Heart left ventricle (tissue), 13 donors: ENCODE measurements at regions not wholly inside any gene's neighbourhood (a gene's known extent, or its start where the extent isn't known, plus 50 kb on each side); places are given as distances from the start of the nearest gene placed in this dataset.

ENCODE experiments used
- CTCF ChIP-seq, 12 donors: fragments of 200-600 bp; sonication (generic) in 4 of 12; IDR thresholded peaks; one replicate each; pipeline versions ENCODE4 v1.5.0 to v1.8.0; 2018 to 2022; ENCODE audit warnings: antibody characterized with exemption in 12 of 12, mild to moderate bottlenecking in 5 of 12
- POLR2A ChIP-seq, 2 donors: fragments of 450-650 bp; IDR thresholded peaks; one replicate each; pipeline ENCODE4 v1.6.1; 2017; ENCODE audit warnings: antibody characterized with exemption in 2 of 2, mild to moderate bottlenecking in 2 of 2, moderate library complexity in 2 of 2
- donor health status: ischemic (EF 13 %, LVEDD 7.1; RV severe dilation, severe dysfunction).
- donor health status: DM: no; HTN: yes; CAD: no.
- donor health status: DM: no; HTN: no; CAD: no.
- donor health status: ischemic (EF 25% LVEDD 6.9; RV normal size, moderate dysfunction).
- donor health status: ischemic (EF 25% LVEDD 5.7; RV mildly dilated, moderate dysfunction).
- donor health status: ischemic (EF 35%, LVEDD 5.7; RV mildly dilated, moderate dysfunction).
- donor health status: nonischemic (EF 11% LVEDD 7.7; RV severe dilation, severe dysfunction).
- donor health status: DM: yes; HTN: yes; CAD: no.
- donor health status: PGD.
- donor health status: ischemic (EF 29% LVEDD 5.4; RV normal size, mild dysfunction).
- donor health status: nonischemic (EF 23%, LVEDD 6.1; RV moderate dilation, normal function).

GRCh38 chr2:217723981-217724380, 278.8 kb downstream of the TNS1 start:
- TF ChIP-seq CTCF (IDR thresholded peaks at IDR 0.05) (no peak), POLR2A (IDR thresholded peaks at IDR 0.05) (no peak)
